ENCODE measurements at regions not wholly inside any gene's neighbourhood (a gene's known extent, or its start where the extent isn't known, plus 50 kb on each side); places are given as distances from the start of the nearest gene placed in this dataset.

- no peak for TF ChIP-seq CTCF (IDR thresholded peaks at IDR 0.05)
- no peak for TF ChIP-seq POLR2A (IDR thresholded peaks at IDR 0.05)
- no peak for TF ChIP-seq POLR2AphosphoS5 (IDR thresholded peaks at IDR 0.05)
- TF ChIP-seq EP300 (IDR thresholded peaks at IDR 0.05): no peak
These were observed 73.0 kb upstream of the NAV2 start for GRCh38 chr11:19639603-19640105.

Data from upper lobe of left lung (tissue), 4 donors.